H9 (cell line): ENCODE measurements at regions not wholly inside any gene's neighbourhood (a gene's known extent, or its start where the extent isn't known, plus 50 kb on each side); places are given as distances from the start of the nearest gene placed in this dataset.

Source experiments
- DNase-seq: peaks from one replicate; pipeline ENCODE4 v3.0.0-alpha.2; 2017
- H2AFZ ChIP-seq: one replicate; pipeline ENCODE4 v1.6.1; 2013; ENCODE audit warnings: mild to moderate bottlenecking, low read length, control low read depth, moderate library complexity
- H2AK5ac ChIP-seq: 2 replicates; pipeline ENCODE4 v1.6.1; 2013; ENCODE audit warnings: low read length, control low read depth, mixed read lengths; ENCODE audit not compliant: insufficient read length
- H2BK120ac ChIP-seq: one replicate; pipeline ENCODE4 v1.6.1; 2013; ENCODE audit warnings: low read depth, mild to moderate bottlenecking, low read length, control low read depth, inconsistent platforms; ENCODE audit not compliant: poor library complexity, severe bottlenecking
- H2BK12ac ChIP-seq: 2 replicates; pipeline ENCODE4 v1.6.1; 2013; ENCODE audit warnings: low read length, control low read depth, mixed read lengths, low read depth; ENCODE audit not compliant: insufficient read length
- H2BK15ac ChIP-seq: 2 replicates; pipeline ENCODE4 v1.6.1; 2013; ENCODE audit warnings: low read depth, low read length, control low read depth
- H2BK20ac ChIP-seq: one replicate; pipeline ENCODE4 v1.6.1; 2013; ENCODE audit warnings: low read depth, mild to moderate bottlenecking, low read length, control low read depth, inconsistent platforms; ENCODE audit not compliant: poor library complexity, severe bottlenecking
- H2BK5ac ChIP-seq: 2 replicates; pipeline ENCODE4 v1.6.1; 2013; ENCODE audit warnings: low read length, control low read depth, mixed read lengths; ENCODE audit not compliant: insufficient read length
- H3K14ac ChIP-seq: 2 replicates; pipeline ENCODE4 v1.6.1; 2013; ENCODE audit warnings: low read length, control low read depth; ENCODE audit not compliant: insufficient read depth
- H3K18ac ChIP-seq: 2 replicates; pipeline ENCODE4 v1.6.1; 2013; ENCODE audit warnings: low read depth, mild to moderate bottlenecking, mixed read lengths, low read length, control low read depth; ENCODE audit not compliant: insufficient read length
- H3K23ac ChIP-seq: 2 replicates; pipeline ENCODE4 v1.6.1; 2013; ENCODE audit warnings: low read length, control low read depth, mixed read lengths, low read depth; ENCODE audit not compliant: insufficient read length
- H3K23me2 ChIP-seq: 2 replicates; pipeline ENCODE4 v1.6.1; 2013; ENCODE audit warnings: low read depth, mild to moderate bottlenecking, mixed read lengths, low read length, control low read depth; ENCODE audit not compliant: insufficient read length, poor library complexity, severe bottlenecking
- H3K27ac ChIP-seq: 2 replicates; pipeline ENCODE4 v1.5.1; 2013; ENCODE audit warnings: low read length, control low read depth, mixed read lengths, low read depth; ENCODE audit not compliant: insufficient read length
- H3K27me3 ChIP-seq: 2 replicates; pipeline ENCODE4 v1.6.1; 2013; ENCODE audit warnings: low read length, control low read depth, inconsistent platforms; ENCODE audit not compliant: insufficient read depth
- H3K4ac ChIP-seq: 2 replicates; pipeline ENCODE4 v1.6.1; 2013; ENCODE audit warnings: low read depth, mild to moderate bottlenecking, control low read depth, inconsistent platforms, low read length, moderate library complexity
- H3K4me1 ChIP-seq: 2 replicates; pipeline ENCODE4 v1.6.1; 2013; ENCODE audit warnings: low read length, control low read depth, inconsistent platforms; ENCODE audit not compliant: insufficient read depth
- H3K4me2 ChIP-seq: 2 replicates; pipeline ENCODE4 v1.6.1; 2013; ENCODE audit warnings: low read length, control low read depth, mixed read lengths; ENCODE audit not compliant: insufficient read length, insufficient read depth
- H3K56ac ChIP-seq: 2 replicates; pipeline ENCODE4 v1.6.1; 2013; ENCODE audit warnings: low read depth, mild to moderate bottlenecking, mixed read lengths, low read length, control low read depth; ENCODE audit not compliant: insufficient read length
- H3K79me1 ChIP-seq: 2 replicates; pipeline ENCODE4 v1.6.1; 2013; ENCODE audit warnings: low read depth, mild to moderate bottlenecking, moderate library complexity, low read length, control low read depth, inconsistent platforms; ENCODE audit not compliant: insufficient read depth, poor library complexity, severe bottlenecking
- H3K79me2 ChIP-seq: 2 replicates; pipeline ENCODE4 v1.6.1; 2013; ENCODE audit warnings: low read length, control low read depth, inconsistent platforms; ENCODE audit not compliant: insufficient read depth
- H3K9ac ChIP-seq: 2 replicates; pipeline ENCODE4 v1.6.1; 2013; ENCODE audit warnings: low read length, control low read depth, mixed read lengths; ENCODE audit not compliant: insufficient read length; ENCODE audit errors: extremely low read depth
- H3K9me3 ChIP-seq: one replicate; pipeline ENCODE4 v1.6.1; 2013; ENCODE audit warnings: low read depth, low read length, inconsistent platforms; ENCODE audit not compliant: control insufficient read depth
- H3T11ph ChIP-seq: one replicate; pipeline ENCODE4 v1.6.1; 2013; ENCODE audit warnings: mild to moderate bottlenecking, low read length, control low read depth, inconsistent platforms
- H4K20me1 ChIP-seq: one replicate; pipeline ENCODE4 v1.6.1; 2013; ENCODE audit not compliant: control insufficient read depth, insufficient read length, insufficient read depth
- H4K5ac ChIP-seq: 2 replicates; pipeline ENCODE4 v1.6.1; 2013; ENCODE audit warnings: low read depth, mild to moderate bottlenecking, mixed read lengths, low read length, control low read depth; ENCODE audit not compliant: insufficient read length
- H4K8ac ChIP-seq: replicated peaks from 2 replicates; pipeline ENCODE4 v1.6.1; 2013; ENCODE audit warnings: low read length, control low read depth, mixed read lengths, low read depth; ENCODE audit not compliant: insufficient read length
- H4K91ac ChIP-seq: 2 replicates; pipeline ENCODE4 v1.6.1; 2013; ENCODE audit warnings: low read depth, mild to moderate bottlenecking, moderate library complexity, mixed read lengths, low read length, control low read depth; ENCODE audit not compliant: insufficient read length
- H3K27ac Mint-ChIP-seq, 3 experiments: 2 replicates in 2 of 3; 3 replicates in 1 of 3; pipeline ENCODE4 v1.8.0; 2020 to 2021; ENCODE audit warnings: mixed read lengths in 3 of 3, mild to moderate bottlenecking in 1 of 3, moderate library complexity in 1 of 3
- H3K27me3 Mint-ChIP-seq: 2 replicates; pipeline ENCODE4 v1.8.0; 2021; ENCODE audit warnings: low read depth, mild to moderate bottlenecking, moderate library complexity, mixed read lengths
- H3K36me3 Mint-ChIP-seq, 3 experiments: 2 replicates in 2 of 3; 3 replicates in 1 of 3; pipeline ENCODE4 v1.8.0; 2020 to 2021; ENCODE audit warnings: low read depth in 3 of 3, mixed read lengths in 3 of 3; ENCODE audit not compliant: insufficient read depth in 1 of 3
- H3K4me1 Mint-ChIP-seq, 2 experiments: 2 replicates each; pipeline ENCODE4 v1.8.0; 2020; ENCODE audit warnings: mixed read lengths in 2 of 2
- H3K4me3 Mint-ChIP-seq, 2 experiments: 2 replicates in 1 of 2; 3 replicates in 1 of 2; pipeline ENCODE4 v1.8.0; 2020 to 2021; ENCODE audit warnings: mild to moderate bottlenecking in 2 of 2, mixed read lengths in 2 of 2, moderate library complexity in 1 of 2
- H3K9me3 Mint-ChIP-seq, 2 experiments: 2 replicates in 1 of 2; 3 replicates in 1 of 2; pipeline ENCODE4 v1.8.0; 2020; ENCODE audit warnings: mild to moderate bottlenecking in 2 of 2, mixed read lengths in 2 of 2, moderate library complexity in 1 of 2
- WGBS: extraction: QIAGEN DNeasy Blood & Tissue Kit; methylation state at CpG from one replicate; pipeline ENCODE4 v1.1.7; 2013; ENCODE audit warnings: missing lambda C conversion rate, low lambda C conversion rate, mixed read lengths; ENCODE audit not compliant: insufficient read length; ENCODE audit errors: extremely low coverage; 5-methylcytosine and 5-hydroxymethylcytosine counted together
- TF ChIP-seq, protein P1 (sequence below): fragments of 200-600 bp; sonication (generic); conservative IDR thresholded peaks from 3 replicates; pipeline ENCODE4 v1.8.0; 2021; ENCODE audit warnings: antibody characterized with exemption, mild to moderate bottlenecking

DNA sequence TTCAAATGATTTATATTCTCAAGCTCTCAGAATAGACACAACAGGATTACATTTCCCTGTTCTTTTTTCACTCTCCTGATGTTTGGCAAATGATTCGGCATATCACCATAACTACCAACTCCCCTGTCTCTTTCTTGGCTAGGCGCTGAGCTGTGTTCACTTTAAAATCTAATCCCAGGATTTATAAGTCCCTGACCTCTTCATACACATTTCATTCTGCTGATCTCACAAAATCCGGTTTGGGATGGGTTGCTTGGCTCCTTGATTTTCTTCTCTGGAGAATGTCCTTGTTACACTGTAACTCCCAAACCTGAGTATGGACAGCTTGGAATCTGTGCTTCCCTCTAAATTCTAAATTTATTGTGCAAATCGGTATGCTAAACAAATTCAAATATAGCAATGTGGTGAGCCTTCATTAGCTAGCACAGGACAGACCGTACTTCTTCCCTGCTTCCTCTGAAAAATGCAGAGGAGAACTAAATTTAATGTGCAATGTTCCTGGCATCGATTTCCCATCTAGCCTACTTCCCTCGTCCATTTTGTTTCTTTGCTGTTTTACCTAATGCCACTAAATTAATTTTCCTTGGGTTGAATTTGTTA lies 858.5 kb upstream of the FAT3 start:
- H3K27ac ChIP-seq, result no peak overlapping the region
- DNase-seq, result no peak
- H3K4me1 ChIP-seq, result no peaks in the 10 kb centered on the region
- no peak overlapping the region for H3K27ac Mint-ChIP-seq
- H2BK5ac ChIP-seq, result no peak overlapping the region
- H3K27me3 Mint-ChIP-seq, result no peaks in the 10 kb centered on the region
- no peak overlapping the region for H3K14ac ChIP-seq
- H2AFZ ChIP-seq, result no peak overlapping the region
- H3K9ac ChIP-seq, result no peak overlapping the region
- 0 out of 4 replicates have a peak, but pooled peaks cover 0 to 2% of the 10 kb centered on the region in 2 experiments for H3K4me1 Mint-ChIP-seq
- no peak overlapping the region for H3K23ac ChIP-seq
- H4K8ac ChIP-seq, result no peak overlapping the region
- no peak overlapping the region for H4K5ac ChIP-seq
- H3K4ac ChIP-seq, result no peak overlapping the region
- H3K56ac ChIP-seq, result no peak overlapping the region
- H2BK12ac ChIP-seq, result no peak overlapping the region
- H2BK20ac ChIP-seq, result no peak overlapping the region
- no peak overlapping the region for H3K4me3 Mint-ChIP-seq
- no peak overlapping the region for H3T11ph ChIP-seq
- H3K18ac ChIP-seq, result no peak overlapping the region
- H3K23me2 ChIP-seq, result no peaks in the 10 kb centered on the region
- TF ChIP-seq, protein P1, sequence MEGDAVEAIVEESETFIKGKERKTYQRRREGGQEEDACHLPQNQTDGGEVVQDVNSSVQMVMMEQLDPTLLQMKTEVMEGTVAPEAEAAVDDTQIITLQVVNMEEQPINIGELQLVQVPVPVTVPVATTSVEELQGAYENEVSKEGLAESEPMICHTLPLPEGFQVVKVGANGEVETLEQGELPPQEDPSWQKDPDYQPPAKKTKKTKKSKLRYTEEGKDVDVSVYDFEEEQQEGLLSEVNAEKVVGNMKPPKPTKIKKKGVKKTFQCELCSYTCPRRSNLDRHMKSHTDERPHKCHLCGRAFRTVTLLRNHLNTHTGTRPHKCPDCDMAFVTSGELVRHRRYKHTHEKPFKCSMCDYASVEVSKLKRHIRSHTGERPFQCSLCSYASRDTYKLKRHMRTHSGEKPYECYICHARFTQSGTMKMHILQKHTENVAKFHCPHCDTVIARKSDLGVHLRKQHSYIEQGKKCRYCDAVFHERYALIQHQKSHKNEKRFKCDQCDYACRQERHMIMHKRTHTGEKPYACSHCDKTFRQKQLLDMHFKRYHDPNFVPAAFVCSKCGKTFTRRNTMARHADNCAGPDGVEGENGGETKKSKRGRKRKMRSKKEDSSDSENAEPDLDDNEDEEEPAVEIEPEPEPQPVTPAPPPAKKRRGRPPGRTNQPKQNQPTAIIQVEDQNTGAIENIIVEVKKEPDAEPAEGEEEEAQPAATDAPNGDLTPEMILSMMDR, result no peak
- no peak overlapping the region for H3K4me2 ChIP-seq
- H2BK120ac ChIP-seq, result no peak overlapping the region
- H3K9me3 ChIP-seq, result no peaks in the 10 kb centered on the region
- no peaks in the 10 kb centered on the region for H4K20me1 ChIP-seq
- no peaks in the 10 kb centered on the region for H3K79me2 ChIP-seq
- WGBS, result no CpG with 5 or more reads among the region's 7 CpGs
- H3K9me3 Mint-ChIP-seq, result no peaks in the 10 kb centered on the region
- no peak overlapping the region for H4K91ac ChIP-seq
- no peaks in the 10 kb centered on the region for H3K27me3 ChIP-seq
- H3K36me3 Mint-ChIP-seq, result no peaks in the 10 kb centered on the region
- no peaks in the 10 kb centered on the region for H3K79me1 ChIP-seq
- H2BK15ac ChIP-seq, result no peak overlapping the region
- no peak overlapping the region for H2AK5ac ChIP-seq
